ENCODE measurements at regions not wholly inside any gene's neighbourhood (a gene's known extent, or its start where the extent isn't known, plus 50 kb on each side); places are given as distances from the start of the nearest gene placed in this dataset.

DNA sequence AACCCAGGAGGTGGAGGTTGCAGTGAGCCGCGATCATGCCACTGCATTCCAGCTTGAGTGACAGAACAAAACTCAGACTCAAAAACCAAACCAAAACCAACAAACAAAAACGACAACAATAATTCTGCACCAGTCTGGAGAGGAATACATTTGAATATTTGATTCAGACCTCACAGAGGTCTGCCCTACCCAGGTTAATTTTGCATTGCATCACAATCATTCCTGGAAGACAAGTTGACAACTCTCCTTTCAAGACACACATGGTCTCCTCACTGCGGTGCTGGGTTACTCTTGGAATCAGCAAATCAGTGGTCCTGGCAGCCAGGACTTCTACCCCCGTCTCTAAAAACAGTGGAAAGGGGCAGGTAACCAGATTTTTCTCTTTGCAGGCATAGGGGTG lies 79.9 kb upstream of the TMTC4 start:
- DNase-seq = no peak

DNA sequence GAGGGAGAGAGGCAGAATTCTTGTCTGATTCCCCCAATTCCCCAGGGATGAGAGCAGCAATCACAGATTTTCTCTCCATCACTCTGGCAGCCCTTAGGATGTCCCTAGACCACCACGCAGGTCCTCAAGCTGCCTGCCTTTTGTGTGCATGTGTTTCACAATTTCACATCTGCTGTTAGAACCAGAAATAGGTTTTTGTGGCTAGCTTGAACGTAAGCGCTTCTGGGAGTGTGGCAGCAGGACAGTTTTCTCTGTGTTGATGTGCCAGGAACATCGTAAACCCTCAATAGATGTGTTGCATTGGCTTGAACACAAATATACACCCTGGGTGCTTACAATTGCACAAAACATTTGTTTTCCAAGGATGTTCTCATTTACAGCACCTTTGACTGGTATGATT lies 78.8 kb upstream of the TMTC4 start:
- DNase-seq = no peak

DNA sequence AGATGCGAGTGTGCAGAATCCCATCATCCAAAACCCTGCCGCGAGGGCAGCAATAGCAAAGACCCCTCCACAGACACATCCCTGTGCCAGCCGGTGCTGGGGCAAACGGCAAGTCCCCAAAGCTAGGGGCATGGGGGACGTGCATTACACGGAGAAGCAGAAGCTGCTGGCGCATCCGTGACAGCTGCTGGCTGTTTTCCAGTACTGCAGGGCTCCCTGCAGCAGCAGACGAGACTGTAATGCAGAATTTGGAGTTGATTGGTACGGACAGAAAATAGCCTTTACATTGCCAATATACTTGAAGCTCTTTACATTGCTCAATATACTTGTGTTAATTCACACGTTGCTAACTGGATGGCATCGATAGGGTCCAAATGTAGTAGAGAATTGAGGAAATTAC lies 77.2 kb upstream of the TMTC4 start:
- peak in 1 of 2 donors; percentile 5 for DNase-seq

DNA sequence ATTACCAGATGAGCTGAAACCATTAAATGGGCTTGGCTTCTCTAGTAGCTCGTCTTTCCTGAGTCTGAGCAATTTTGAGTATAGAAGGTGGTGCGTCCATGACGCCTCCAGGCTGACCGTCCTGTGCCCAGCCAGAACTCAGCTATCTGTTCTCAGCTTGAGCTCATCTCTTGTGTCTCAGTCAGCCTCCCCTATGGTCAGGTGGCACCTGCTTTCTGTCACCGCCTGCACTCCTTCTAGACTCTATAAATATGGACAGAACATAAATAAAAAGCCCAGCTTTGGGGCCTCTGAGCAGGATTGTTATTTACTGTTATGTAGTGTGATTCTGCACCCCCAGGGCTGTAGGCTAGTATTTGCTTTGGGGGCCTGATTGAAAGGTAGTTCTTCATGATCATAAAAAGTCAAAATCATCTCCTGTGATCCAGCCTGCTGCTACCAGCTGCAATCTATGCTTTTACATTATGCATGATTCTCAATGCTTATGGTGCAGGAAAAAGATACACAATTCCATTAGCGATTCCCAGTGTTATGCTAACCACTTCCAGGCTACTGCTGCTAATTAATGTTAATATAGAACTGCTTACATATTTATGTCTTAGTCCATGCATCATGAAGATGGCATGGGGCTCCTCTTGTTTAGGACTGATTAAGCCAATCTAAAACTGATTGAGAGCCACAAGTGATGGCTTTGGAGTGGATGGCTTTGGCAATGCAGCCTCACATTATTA lies 72.5 kb upstream of the TMTC4 start:
- DNase-seq = no peak

DNA sequence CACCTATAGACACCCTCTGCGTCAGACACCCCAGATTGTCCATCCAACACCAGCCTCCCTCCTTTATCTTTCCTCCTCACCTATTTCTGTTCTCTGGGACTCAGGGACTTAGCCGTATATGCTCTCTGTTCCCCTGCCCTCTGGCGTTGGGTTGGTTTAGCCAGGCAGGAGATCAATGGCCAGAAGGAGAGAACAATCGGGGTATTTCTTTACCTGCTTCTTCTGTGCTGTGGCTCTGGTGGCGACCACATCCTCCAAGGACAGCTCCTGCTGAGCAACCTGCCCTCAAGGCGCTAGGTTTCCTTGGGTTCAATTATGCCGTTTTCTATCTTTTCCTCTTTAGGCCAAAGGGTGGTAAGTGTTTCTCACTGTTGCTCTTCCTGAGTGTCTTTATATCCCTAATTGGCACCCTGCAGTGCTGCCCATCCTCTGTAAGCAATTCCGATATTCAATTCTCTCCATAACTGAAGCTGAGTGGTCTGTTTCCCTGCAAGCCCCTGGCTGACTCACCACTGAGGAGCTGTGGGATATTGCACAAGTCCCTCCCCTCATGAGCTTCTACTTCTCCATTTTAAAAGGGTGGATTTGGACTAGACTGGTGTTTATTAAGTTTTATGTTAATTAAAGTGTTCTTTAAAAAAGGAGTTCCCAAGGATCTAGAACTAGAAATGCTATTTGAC lies 63.7 kb upstream of the TMTC4 start:
- DNase-seq = no peak

DNA sequence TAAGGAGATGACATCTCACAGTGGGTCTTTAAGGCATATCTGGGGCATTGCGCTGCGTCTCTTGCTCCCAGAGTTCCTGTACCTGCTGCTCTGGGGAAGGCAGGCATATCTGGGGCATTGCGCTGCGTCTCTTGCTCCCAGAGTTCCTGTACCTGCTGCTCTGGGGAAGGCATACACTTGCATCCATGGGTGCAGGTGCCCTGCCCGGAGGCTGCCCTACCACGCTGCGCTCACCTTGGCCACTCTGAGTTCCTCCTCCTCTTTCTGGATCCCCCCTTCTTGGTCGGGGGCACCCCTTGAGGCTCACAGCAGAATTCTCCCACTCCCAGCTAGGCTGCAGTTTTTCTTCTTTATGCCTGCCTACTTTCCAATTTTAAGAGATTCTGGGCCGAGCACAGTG lies 60.9 kb upstream of the TMTC4 start:
- no peak for DNase-seq

DNA sequence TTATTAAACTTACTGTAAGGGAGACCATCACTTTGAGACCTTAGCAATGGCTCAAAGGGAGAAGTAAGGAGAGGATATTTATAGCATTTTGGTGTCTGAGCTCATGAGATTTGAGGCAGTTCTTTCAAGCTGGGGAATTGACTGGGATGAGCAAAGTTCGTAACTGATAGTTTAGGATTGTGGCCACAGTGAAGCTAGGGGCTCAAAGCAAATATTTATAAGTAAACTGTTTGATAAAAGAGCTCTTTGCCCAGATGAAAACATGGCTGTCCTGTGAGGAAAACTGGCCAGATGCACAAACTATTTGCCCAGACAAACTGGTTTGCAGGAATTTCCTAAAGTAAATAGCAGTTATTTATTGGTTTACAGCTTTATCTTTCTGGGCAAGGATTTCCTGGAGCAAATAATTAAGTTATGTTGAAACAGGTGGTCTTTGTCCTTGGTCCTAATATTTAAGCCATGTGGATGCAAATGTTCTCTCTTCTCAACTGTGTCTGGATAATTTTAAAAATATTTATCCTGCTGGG lies 59.7 kb upstream of the TMTC4 start:
- DNase-seq = no peak

DNA sequence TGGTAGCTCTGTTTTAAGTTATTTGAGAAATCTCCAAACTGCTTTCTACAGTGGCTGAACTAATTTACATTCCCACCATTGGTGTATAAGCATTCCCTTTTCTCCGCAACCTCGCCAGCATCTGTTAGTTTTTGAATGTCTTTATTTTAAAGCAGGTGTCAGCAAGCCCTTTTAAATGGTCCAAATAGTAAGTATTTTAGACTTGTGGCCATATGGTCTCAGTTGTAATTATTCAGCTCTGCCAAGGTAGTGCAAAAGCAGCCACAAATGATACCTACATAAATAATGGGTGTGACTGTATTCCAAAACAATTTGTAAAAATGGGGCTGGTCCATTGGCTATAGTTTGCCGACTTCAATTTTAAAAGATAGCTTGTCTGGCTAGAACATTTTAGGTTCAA lies 58.7 kb upstream of the TMTC4 start:
- no peak for DNase-seq

DNA sequence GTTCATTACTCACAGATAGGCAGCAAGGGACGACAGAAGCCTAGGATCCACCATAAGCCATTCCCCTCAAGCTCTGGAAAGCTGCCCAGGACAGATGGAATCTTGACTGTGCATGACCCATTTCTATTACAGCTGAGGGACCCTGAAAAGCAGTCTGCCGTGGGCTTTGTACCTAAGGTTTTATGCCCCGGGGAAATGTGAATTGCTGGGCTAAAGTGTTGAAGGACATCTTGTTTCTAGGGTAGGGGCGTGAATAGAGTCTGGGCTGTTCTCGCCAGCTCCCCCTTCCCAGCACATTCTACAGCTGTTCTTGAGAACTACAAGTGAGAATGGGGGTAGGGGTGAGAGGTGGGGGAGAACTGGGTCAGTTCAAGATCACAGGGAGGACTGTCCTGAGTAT lies 53.6 kb upstream of the TMTC4 start:
- DNase-seq = no peak

DNA sequence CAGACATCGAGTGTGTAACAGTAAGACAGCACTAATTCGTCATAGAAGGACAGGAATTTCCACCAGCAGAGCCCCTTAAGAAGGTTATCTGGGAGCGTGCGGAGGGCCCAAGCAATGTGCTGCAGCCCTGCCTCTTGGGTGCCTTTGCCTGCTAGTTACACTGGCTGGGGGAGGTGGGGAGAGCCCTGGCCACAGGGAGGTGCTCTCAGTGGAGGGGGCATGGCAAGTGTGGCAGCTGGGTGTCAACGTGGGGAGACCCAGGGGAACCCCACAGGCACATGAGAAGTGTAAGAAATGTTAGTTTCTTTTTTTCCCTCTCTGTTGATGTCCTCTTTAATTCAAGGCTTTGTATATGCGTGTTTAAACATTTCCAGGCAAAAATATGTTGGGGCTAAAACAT lies 50.9 kb upstream of the TMTC4 start:
- DNase-seq = no peak

DNA sequence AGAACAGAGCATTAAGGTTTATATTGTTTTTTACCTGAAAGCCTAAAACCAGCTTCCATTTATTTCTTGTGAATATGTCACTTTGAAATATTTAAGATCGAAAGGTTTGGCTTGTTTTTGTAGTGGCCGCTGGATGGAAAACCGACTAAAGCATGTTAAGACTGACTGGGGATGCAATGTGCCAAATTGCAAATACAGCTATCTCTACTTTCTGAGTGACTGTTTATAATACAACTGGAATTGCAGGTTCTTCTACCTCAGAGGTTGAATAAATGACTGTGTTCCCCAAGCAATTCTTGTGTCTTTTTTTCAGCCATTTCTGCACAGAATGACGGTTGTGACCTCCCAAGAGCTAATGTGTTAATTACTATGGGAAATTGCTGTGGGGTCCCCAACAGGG lies 50.0 kb upstream of the TMTC4 start:
- no peak for DNase-seq
